A673 (cell line): ENCODE measurements at regions not wholly inside any gene's neighbourhood (a gene's known extent, or its start where the extent isn't known, plus 50 kb on each side); places are given as distances from the start of the nearest gene placed in this dataset.

Experiments
- EZH2 ChIP-seq: fragments of 200-600 bp; sonication (generic); IDR thresholded peaks from 2 replicates; pipeline ENCODE4 v1.6.1; 2017; ENCODE audit warnings: borderline replicate concordance, low read depth, mild to moderate bottlenecking, mixed read lengths, antibody characterized with exemption, low read length; ENCODE audit not compliant: poor library complexity, severe bottlenecking
- TF ChIP-seq, protein P1 (sequence below): fragments of 300-800, 200-600 bp; sonication (generic); conservative IDR thresholded peaks from 2 replicates; pipeline ENCODE4 v1.5.1; 2017; ENCODE audit warnings: low read depth, mild to moderate bottlenecking, antibody characterized with exemption, low read length, moderate library complexity, mixed read lengths

DNA sequence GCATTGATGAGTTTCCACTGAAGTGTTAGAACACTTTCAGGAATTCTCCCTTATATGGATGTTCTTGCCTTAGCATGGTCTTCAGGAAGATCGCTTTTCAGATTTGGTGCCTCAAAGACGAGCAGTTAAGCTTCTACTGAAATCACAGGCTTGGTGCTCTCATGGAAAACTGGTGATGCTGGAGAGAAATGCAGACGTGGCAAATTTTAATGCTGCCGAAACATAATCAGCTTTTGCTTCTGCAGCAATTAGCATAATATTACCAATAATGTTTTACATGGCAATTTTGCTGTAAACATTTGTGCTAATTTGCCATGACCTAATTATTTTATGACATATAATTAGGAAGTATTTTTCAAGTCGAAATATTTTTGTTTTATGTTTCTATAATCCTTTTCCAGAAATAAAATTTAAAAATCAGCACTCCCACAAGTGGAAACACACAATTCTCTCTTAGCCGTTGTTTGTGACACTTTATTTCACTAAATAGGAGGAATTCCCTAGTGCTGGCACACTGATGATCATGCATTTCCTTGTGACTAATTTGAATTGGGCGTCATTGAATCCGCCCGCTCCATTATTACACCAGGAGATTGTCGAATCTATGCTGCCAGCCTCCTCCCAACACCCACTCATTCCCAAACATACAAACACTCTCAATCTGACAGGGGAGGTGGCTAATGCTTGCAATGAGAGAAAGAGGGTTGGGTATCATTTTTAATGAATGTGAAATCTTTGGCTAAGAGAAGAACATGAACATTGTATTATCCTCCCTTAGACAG, 506.8 kb upstream of the PPP2R3A start:
- TF ChIP-seq, protein P1, sequence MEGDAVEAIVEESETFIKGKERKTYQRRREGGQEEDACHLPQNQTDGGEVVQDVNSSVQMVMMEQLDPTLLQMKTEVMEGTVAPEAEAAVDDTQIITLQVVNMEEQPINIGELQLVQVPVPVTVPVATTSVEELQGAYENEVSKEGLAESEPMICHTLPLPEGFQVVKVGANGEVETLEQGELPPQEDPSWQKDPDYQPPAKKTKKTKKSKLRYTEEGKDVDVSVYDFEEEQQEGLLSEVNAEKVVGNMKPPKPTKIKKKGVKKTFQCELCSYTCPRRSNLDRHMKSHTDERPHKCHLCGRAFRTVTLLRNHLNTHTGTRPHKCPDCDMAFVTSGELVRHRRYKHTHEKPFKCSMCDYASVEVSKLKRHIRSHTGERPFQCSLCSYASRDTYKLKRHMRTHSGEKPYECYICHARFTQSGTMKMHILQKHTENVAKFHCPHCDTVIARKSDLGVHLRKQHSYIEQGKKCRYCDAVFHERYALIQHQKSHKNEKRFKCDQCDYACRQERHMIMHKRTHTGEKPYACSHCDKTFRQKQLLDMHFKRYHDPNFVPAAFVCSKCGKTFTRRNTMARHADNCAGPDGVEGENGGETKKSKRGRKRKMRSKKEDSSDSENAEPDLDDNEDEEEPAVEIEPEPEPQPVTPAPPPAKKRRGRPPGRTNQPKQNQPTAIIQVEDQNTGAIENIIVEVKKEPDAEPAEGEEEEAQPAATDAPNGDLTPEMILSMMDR, result no peak
- no peak for TF ChIP-seq EZH2
